Muscle layer of colon (tissue), 2 donors: ENCODE measurements at regions not wholly inside any gene's neighbourhood (a gene's known extent, or its start where the extent isn't known, plus 50 kb on each side); places are given as distances from the start of the nearest gene placed in this dataset.

Experiments used
- H3K27ac ChIP-seq: one replicate; pipeline ENCODE4 v1.7.0; 2013; ENCODE audit warnings: low read depth, mild to moderate bottlenecking, low read length, moderate library complexity
- H3K27me3 ChIP-seq, 2 donors: one replicate each; pipeline ENCODE4 v1.7.0; 2013; ENCODE audit warnings: low read length in 2 of 2, mild to moderate bottlenecking in 2 of 2; ENCODE audit not compliant: insufficient read depth in 2 of 2, control insufficient read depth in 1 of 2
- H3K36me3 ChIP-seq: one replicate; pipeline ENCODE4 v1.7.0; 2013; ENCODE audit warnings: mild to moderate bottlenecking, low read length; ENCODE audit not compliant: insufficient read depth
- H3K4me1 ChIP-seq: one replicate; pipeline ENCODE4 v1.7.0; 2013; ENCODE audit warnings: mild to moderate bottlenecking, low read length; ENCODE audit not compliant: insufficient read depth
- H3K4me3 ChIP-seq, 2 donors: one replicate each; pipeline ENCODE4 v1.7.0; 2013; ENCODE audit warnings: low read length in 2 of 2, low read depth in 1 of 2, mild to moderate bottlenecking in 1 of 2, moderate library complexity in 1 of 2
- H3K9ac ChIP-seq: one replicate; pipeline ENCODE4 v1.7.0; 2013; ENCODE audit warnings: low read length
- H3K9me3 ChIP-seq: one replicate; pipeline ENCODE4 v1.7.0; 2013; ENCODE audit warnings: mild to moderate bottlenecking, low read length
- donor health status: abdominal sarcoma.
- donor health status: Adenocarcinoma of cecum.

DNA sequence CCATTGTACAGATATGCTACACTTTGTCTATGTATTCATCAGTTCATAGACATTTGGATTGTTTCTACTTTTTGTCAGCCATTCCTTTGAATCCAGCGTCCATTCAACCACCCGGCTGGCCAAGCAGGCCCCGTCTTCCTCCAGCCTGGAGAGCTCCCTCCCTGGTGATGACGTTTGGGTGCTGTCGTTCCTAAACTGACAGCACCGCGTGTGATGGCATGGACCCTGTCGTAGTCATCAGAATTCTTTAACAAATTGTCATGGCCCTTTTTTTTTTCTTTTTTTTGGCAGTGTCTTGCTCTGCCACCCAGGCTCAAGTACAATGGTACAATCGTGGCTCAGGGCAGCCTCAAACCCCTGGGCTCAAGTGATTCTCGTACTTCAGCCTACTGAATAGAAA lies 138.6 kb upstream of the ERRFI1 start:
- H3K27me3 ChIP-seq = no peaks in the 10 kb centered on the region
- no peak overlapping the region for H3K4me3 ChIP-seq
- H3K36me3 ChIP-seq = no peaks in the 10 kb centered on the region
- H3K9me3 ChIP-seq = no peaks in the 10 kb centered on the region
- peaks cover 16% of the 10 kb centered on the region for H3K4me1 ChIP-seq
- no peak overlapping the region for H3K27ac ChIP-seq
- H3K9ac ChIP-seq = no peak overlapping the region

GRCh38 chr1:8163039-8163438 lies 136.9 kb upstream of the ERRFI1 start:
- no peak overlapping the region for H3K4me3 ChIP-seq
- peaks cover 9% of the 10 kb centered on the region for H3K4me1 ChIP-seq
- H3K9ac ChIP-seq = no peak overlapping the region
- no peak overlapping the region for H3K27ac ChIP-seq
- H3K36me3 ChIP-seq = no peaks in the 10 kb centered on the region
- H3K27me3 ChIP-seq = no peaks in the 10 kb centered on the region
- H3K9me3 ChIP-seq = no peaks in the 10 kb centered on the region

GRCh38 chr1:8162168-8162567 lies 136.1 kb upstream of the ERRFI1 start:
- Histone ChIP-seq H3K27ac (no peak overlapping the region), H3K9me3 (no peaks in the 10 kb centered on the region), H3K36me3 (no peaks in the 10 kb centered on the region), H3K4me3 (no peak overlapping the region), H3K27me3 (no peaks in the 10 kb centered on the region), H3K4me1 (peaks cover 9% of the 10 kb centered on the region), H3K9ac (no peak overlapping the region)

- no peaks in the 10 kb centered on the region for H3K36me3 ChIP-seq
- no peaks in the 10 kb centered on the region for H3K27me3 ChIP-seq
- H3K9ac ChIP-seq = no peak overlapping the region
- H3K4me3 ChIP-seq = no peak overlapping the region
- no peak overlapping the region for H3K27ac ChIP-seq
- H3K9me3 ChIP-seq = no peaks in the 10 kb centered on the region
- H3K4me1 ChIP-seq = peaks cover 9% of the 10 kb centered on the region
These were observed 135.5 kb upstream of the ERRFI1 start for GRCh38 chr1:8161546-8162105.

- H3K36me3 ChIP-seq = no peaks in the 10 kb centered on the region
- no peak overlapping the region for H3K27ac ChIP-seq
These were observed 133.4 kb upstream of the ERRFI1 start for GRCh38 chr1:8159470-8160024.

GRCh38 chr1:8158995-8159394 lies 132.9 kb upstream of the ERRFI1 start:
- H3K9ac ChIP-seq = no peak overlapping the region
- no peak overlapping the region for H3K27ac ChIP-seq

More at GRCh38 chr1:8159470-8160024, 133.4 kb upstream of the ERRFI1 start:
- no peaks in the 10 kb centered on the region for H3K27me3 ChIP-seq
- no peaks in the 10 kb centered on the region for H3K9me3 ChIP-seq
- peaks cover 5% of the 10 kb centered on the region for H3K4me1 ChIP-seq
- no peak overlapping the region for H3K9ac ChIP-seq
- H3K4me3 ChIP-seq = no peak overlapping the region

GRCh38 chr1:8157765-8158164 lies 131.7 kb upstream of the ERRFI1 start:
- no peaks in the 10 kb centered on the region for H3K9me3 ChIP-seq
- H3K4me3 ChIP-seq = no peak overlapping the region
- no peaks in the 10 kb centered on the region for H3K27me3 ChIP-seq
- no peak overlapping the region for H3K9ac ChIP-seq
- peaks cover 7% of the 10 kb centered on the region for H3K4me1 ChIP-seq
- H3K36me3 ChIP-seq = no peaks in the 10 kb centered on the region
- no peak overlapping the region for H3K27ac ChIP-seq

More at GRCh38 chr1:8158995-8159394, 132.9 kb upstream of the ERRFI1 start:
- Histone ChIP-seq H3K9me3 (no peaks in the 10 kb centered on the region), H3K27me3 (no peaks in the 10 kb centered on the region), H3K4me3 (no peak overlapping the region), H3K4me1 (peaks cover 7% of the 10 kb centered on the region), H3K36me3 (no peaks in the 10 kb centered on the region)

DNA sequence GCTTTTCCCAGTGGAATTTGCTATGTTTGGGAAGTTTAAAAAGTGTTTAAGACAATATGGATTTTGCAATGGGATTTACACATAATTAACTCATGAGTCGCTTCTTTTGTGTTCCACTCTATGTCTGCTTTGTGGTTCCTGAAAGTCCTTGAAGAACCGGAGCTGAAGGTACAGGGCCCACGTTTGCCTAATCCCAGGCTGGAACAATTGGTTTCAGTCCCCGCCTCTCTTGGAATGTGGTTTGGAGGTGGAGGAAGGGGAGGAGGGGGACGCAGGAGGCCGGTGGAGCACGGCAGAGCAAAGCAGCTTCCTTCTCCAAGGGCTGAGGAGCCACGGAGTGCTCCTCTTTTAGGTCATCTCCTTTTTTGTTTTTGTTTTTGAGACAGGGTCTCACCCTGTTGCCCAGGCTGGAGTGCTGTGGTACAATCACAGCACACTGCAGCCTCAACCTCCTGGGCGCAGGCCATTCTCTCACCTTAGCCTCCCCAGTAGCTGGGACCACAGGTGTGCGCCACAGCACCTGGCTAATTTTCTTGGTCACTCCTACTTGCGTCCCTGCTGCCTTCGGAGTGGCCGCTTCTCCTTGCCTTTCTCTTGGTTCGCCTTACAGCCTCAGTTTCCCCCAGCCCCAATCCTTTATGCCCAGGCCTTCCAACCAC lies 129.5 kb upstream of the ERRFI1 start:
- Histone ChIP-seq H3K27ac (no peak overlapping the region), H3K4me3 (no peak overlapping the region), H3K9ac (no peak overlapping the region), H3K4me1 (peaks cover 7% of the 10 kb centered on the region), H3K36me3 (no peaks in the 10 kb centered on the region), H3K27me3 (no peaks in the 10 kb centered on the region), H3K9me3 (no peaks in the 10 kb centered on the region)

DNA sequence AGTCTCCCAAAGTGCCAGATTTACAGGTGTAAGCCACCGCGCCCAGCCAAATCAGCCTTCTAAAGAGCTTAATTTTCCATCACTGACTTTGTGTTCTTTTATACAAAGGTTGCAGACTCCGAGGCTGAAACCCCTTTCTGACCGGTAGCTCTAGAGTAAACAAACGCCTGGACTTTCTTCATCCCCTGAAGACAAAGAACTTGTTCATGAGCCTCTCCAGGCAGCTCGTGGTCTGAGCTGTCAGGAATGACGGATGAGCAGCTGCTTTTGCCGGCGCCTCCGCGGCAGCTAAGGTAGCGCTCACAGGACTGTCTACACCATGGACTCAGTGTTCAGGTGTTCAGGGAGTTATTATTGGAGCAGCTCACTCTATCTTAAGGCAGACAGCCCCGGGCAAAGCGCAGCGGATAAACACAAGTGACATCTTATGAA lies 128.5 kb upstream of the ERRFI1 start:
- H3K9me3 ChIP-seq = no peaks in the 10 kb centered on the region
- no peak overlapping the region for H3K27ac ChIP-seq
- H3K27me3 ChIP-seq = no peaks in the 10 kb centered on the region
- H3K9ac ChIP-seq = no peak overlapping the region
- peaks cover 7% of the 10 kb centered on the region for H3K4me1 ChIP-seq
- H3K36me3 ChIP-seq = no peaks in the 10 kb centered on the region
- no peak overlapping the region for H3K4me3 ChIP-seq

GRCh38 chr1:8153961-8154360 lies 127.9 kb upstream of the ERRFI1 start:
- Histone ChIP-seq H3K36me3 (no peaks in the 10 kb centered on the region), H3K27me3 (no peaks in the 10 kb centered on the region), H3K9me3 (no peaks in the 10 kb centered on the region), H3K27ac (no peak overlapping the region), H3K9ac (no peak overlapping the region), H3K4me3 (no peak overlapping the region), H3K4me1 (peaks cover 7% of the 10 kb centered on the region)

- Histone ChIP-seq H3K9ac (no peak overlapping the region), H3K9me3 (no peaks in the 10 kb centered on the region), H3K36me3 (no peaks in the 10 kb centered on the region), H3K27me3 (no peaks in the 10 kb centered on the region), H3K4me1 (peaks cover 7% of the 10 kb centered on the region), H3K27ac (no peak overlapping the region), H3K4me3 (no peak overlapping the region)
These were observed 126.9 kb upstream of the ERRFI1 start for GRCh38 chr1:8152731-8153702.
